ENCODE measurements at regions not wholly inside any gene's neighbourhood (a gene's known extent, or its start where the extent isn't known, plus 50 kb on each side); places are given as distances from the start of the nearest gene placed in this dataset.

DNA sequence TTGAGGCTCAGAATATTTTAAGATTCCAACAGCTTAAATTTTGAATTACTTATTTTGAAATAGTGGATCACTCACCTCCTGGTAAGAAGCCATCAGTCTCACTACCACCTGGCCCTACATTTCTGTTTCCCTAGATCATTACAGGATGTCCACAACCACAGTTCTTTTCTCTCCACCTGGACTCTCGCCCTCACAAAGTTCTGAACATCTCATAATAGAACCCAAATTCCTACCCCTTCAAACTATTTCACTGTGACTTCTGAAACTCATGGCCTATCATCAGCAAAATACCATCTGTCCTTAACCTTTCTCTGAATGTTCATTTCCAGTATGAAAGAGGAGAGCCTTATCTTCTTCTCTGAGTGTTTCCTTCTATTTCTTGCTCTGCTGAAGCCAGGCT, 299.2 kb upstream of the MGAT5 start:
- WGBS (ENCODE audit: insufficient coverage, low coverage, missing lambda C conversion rate): 0% methylated on average over 1 of the region's 1 CpG
- Histone ChIP-seq H2AFZ (ENCODE audit: low read depth, low read length) (no peak overlapping the region), H3K9me1 (ENCODE audit: control insufficient read depth, insufficient read depth, low read length) (no peaks in the 10 kb centered on the region), H4K20me1 (replicated peaks; ENCODE audit: control insufficient read depth, insufficient read depth, low read length) (no peaks in the 10 kb centered on the region), H3K4me3 (no peak overlapping the region), H3K27me3 (ENCODE audit: control insufficient read depth in 2 of 2, insufficient read depth in 2 of 2, low read length in 2 of 2) (no peaks in the 10 kb centered on the region; a peak in 1 of 5 replicates), H3K9me3 (replicated peaks; ENCODE audit: control insufficient read depth, insufficient read depth, low read depth, low read length) (no peaks in the 10 kb centered on the region), H3K79me2 (ENCODE audit: control insufficient read depth, insufficient read depth, low read length) (no peaks in the 10 kb centered on the region), H3K4me1 (replicated peaks in 1 of 2; ENCODE audit: control insufficient read depth in 2 of 2, insufficient read depth in 2 of 2, low read length in 2 of 2) (no peaks in the 10 kb centered on the region), H3K27ac (ENCODE audit: extremely low read depth, low read depth, low read length) (no peak overlapping the region), H3K36me3 (ENCODE audit: control insufficient read depth, insufficient read depth, low read length) (no peaks in the 10 kb centered on the region), H3K9ac (ENCODE audit: insufficient read depth in 1 of 2, low read depth in 2 of 2, low read length in 2 of 2) (no peak overlapping the region), H3K4me2 (ENCODE audit: insufficient read depth, low read length) (no peak overlapping the region)
- in situ Hi-C loops (cut with MboI): no loop called here
- intact Hi-C loops (cut with micrococcal nuclease): no loop called here
- POLR2A ChIA-PET: no interaction called here
- CTCF ChIA-PET (ENCODE audit: low intra/inter-chr PET ratio): no interaction called here
- BruUV-seq (replicated peaks): no TSS peak
- ATAC-seq (no peak), DNase-seq (ENCODE audit: extremely low read depth in 1 of 4, low spot score in 3 of 4) (no peak), FAIRE-seq (no peak)
- no peak for TF ChIP-seq MECOM (CRISPR knock-in tag; IDR thresholded peaks at IDR 0.05)
- TF ChIP-seq GTF2A2 (tag; IDR thresholded peaks at IDR 0.05): no peak
- no peak for TF ChIP-seq ELF1 (tag; IDR thresholded peaks at IDR 0.05)
- TF ChIP-seq ZNF780A (CRISPR knock-in tag; IDR thresholded peaks at IDR 0.05): no peak
- TF ChIP-seq, protein P1, sequence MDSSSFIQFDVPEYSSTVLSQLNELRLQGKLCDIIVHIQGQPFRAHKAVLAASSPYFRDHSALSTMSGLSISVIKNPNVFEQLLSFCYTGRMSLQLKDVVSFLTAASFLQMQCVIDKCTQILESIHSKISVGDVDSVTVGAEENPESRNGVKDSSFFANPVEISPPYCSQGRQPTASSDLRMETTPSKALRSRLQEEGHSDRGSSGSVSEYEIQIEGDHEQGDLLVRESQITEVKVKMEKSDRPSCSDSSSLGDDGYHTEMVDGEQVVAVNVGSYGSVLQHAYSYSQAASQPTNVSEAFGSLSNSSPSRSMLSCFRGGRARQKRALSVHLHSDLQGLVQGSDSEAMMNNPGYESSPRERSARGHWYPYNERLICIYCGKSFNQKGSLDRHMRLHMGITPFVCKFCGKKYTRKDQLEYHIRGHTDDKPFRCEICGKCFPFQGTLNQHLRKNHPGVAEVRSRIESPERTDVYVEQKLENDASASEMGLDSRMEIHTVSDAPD (CRISPR knock-in tag; IDR thresholded peaks at IDR 0.05): no peak
- no peak for TF ChIP-seq SP1 (CRISPR knock-in tag; IDR thresholded peaks at IDR 0.05)
- TF ChIP-seq, protein P2, sequence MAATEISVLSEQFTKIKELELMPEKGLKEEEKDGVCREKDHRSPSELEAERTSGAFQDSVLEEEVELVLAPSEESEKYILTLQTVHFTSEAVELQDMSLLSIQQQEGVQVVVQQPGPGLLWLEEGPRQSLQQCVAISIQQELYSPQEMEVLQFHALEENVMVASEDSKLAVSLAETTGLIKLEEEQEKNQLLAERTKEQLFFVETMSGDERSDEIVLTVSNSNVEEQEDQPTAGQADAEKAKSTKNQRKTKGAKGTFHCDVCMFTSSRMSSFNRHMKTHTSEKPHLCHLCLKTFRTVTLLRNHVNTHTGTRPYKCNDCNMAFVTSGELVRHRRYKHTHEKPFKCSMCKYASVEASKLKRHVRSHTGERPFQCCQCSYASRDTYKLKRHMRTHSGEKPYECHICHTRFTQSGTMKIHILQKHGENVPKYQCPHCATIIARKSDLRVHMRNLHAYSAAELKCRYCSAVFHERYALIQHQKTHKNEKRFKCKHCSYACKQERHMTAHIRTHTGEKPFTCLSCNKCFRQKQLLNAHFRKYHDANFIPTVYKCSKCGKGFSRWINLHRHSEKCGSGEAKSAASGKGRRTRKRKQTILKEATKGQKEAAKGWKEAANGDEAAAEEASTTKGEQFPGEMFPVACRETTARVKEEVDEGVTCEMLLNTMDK (IDR thresholded peaks at IDR 0.05; ENCODE audit: borderline replicate concordance, insufficient read depth, low read depth, low read length, poor library complexity, severe bottlenecking): no peak
- no peak for TF ChIP-seq RFX7 (CRISPR knock-in tag; IDR thresholded peaks at IDR 0.05)
